Calu3 (cell line): ENCODE measurements at regions not wholly inside any gene's neighbourhood (a gene's known extent, or its start where the extent isn't known, plus 50 kb on each side); places are given as distances from the start of the nearest gene placed in this dataset.

Experiments used
- BruUV-seq: library from RNA; stranded (reverse); fragments of 400-500 nt; replicated peaks from 2 replicates; lab custom pipeline; 2021; lab: Mats Ljungman, UMichigan
- CTCF ChIA-PET: fragments of 300-600 bp; sonication (Branson Sonifier 250); formaldehyde crosslinking; loops from one replicate; lab custom pipeline; 2022; ENCODE audit warnings: antibody characterized with exemption; lab: Charles Lee
- DNase-seq: peaks from one replicate; pipeline ENCODE4 v3.0.0; 2022
- H3K27ac Mint-ChIP-seq: one replicate; pipeline ENCODE4 v1.8.0; 2022; ENCODE audit warnings: mixed read lengths; ENCODE audit not compliant: unreplicated experiment
- H3K27me3 Mint-ChIP-seq: one replicate; pipeline ENCODE4 v1.8.0; 2022; ENCODE audit warnings: mixed read lengths; ENCODE audit not compliant: unreplicated experiment
- H3K36me3 Mint-ChIP-seq: one replicate; pipeline ENCODE4 v1.8.0; 2022; ENCODE audit warnings: mild to moderate bottlenecking, moderate library complexity, mixed read lengths; ENCODE audit not compliant: insufficient read depth, unreplicated experiment
- H3K4me1 Mint-ChIP-seq: one replicate; pipeline ENCODE4 v1.8.0; 2022; ENCODE audit warnings: mild to moderate bottlenecking, low read depth, mixed read lengths; ENCODE audit not compliant: unreplicated experiment
- H3K4me3 Mint-ChIP-seq: one replicate; pipeline ENCODE4 v1.8.0; 2022; ENCODE audit warnings: mild to moderate bottlenecking, low read depth, moderate library complexity, mixed read lengths; ENCODE audit not compliant: unreplicated experiment
- H3K9me3 Mint-ChIP-seq: one replicate; pipeline ENCODE4 v1.8.0; 2022; ENCODE audit warnings: low read depth, mixed read lengths; ENCODE audit not compliant: unreplicated experiment
- intact Hi-C: fragments of 100-400 bp; cut with micrococcal nuclease; formaldehyde crosslinking; loops from one replicate; pipeline ENCODE4 v1.10.0; 2022; ENCODE audit not compliant: unreplicated experiment
- TF ChIP-seq, protein P1 (sequence below): fragments of 200-600 bp; IDR thresholded peaks from one replicate; pipeline ENCODE4 v1.8.0; 2022; ENCODE audit warnings: antibody characterized with exemption; ENCODE audit not compliant: unreplicated experiment

- TF ChIP-seq, protein P1, sequence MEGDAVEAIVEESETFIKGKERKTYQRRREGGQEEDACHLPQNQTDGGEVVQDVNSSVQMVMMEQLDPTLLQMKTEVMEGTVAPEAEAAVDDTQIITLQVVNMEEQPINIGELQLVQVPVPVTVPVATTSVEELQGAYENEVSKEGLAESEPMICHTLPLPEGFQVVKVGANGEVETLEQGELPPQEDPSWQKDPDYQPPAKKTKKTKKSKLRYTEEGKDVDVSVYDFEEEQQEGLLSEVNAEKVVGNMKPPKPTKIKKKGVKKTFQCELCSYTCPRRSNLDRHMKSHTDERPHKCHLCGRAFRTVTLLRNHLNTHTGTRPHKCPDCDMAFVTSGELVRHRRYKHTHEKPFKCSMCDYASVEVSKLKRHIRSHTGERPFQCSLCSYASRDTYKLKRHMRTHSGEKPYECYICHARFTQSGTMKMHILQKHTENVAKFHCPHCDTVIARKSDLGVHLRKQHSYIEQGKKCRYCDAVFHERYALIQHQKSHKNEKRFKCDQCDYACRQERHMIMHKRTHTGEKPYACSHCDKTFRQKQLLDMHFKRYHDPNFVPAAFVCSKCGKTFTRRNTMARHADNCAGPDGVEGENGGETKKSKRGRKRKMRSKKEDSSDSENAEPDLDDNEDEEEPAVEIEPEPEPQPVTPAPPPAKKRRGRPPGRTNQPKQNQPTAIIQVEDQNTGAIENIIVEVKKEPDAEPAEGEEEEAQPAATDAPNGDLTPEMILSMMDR = no peak
- no peaks in the 10 kb centered on the region for H3K36me3 Mint-ChIP-seq
- H3K9me3 Mint-ChIP-seq = peaks cover 22% of the 10 kb centered on the region
- H3K27ac Mint-ChIP-seq = no peak overlapping the region
- intact Hi-C loops = no loop called here
- CTCF ChIA-PET = no interaction called here
- no peak overlapping the region for H3K4me3 Mint-ChIP-seq
- H3K27me3 Mint-ChIP-seq = no peaks in the 10 kb centered on the region
- no TSS peak for BruUV-seq
- DNase-seq = no peak
- no peaks in the 10 kb centered on the region for H3K4me1 Mint-ChIP-seq
Observed at GRCh38 chr20:39535301-39535700, 573.2 kb downstream of the DHX35 start.

DNA sequence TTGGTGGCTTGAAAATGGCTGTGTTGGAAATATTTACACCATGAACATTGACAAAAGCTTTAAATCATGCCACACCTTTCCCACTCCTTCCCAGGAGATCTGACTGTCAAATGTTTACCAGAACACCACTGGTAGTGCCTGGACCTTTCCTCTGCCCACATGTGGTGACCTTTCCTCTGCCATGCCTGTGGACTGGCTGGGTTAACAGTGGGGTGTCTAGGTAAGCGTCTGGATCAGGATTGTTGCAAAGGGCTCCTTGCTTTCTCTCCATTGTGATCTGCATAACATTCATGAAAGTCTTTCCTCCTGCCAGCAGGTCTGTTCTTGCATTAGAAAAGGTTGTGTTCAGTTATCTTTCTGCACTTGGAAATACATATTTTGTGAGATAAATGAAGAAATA is 572.7 kb downstream of the DHX35 start:
- CTCF ChIA-PET = no interaction called here
- H3K4me1 Mint-ChIP-seq = no peaks in the 10 kb centered on the region
- BruUV-seq = no TSS peak
- TF ChIP-seq, protein P1 = no peak
- H3K36me3 Mint-ChIP-seq = no peaks in the 10 kb centered on the region
- no peak overlapping the region for H3K4me3 Mint-ChIP-seq
- H3K27me3 Mint-ChIP-seq = no peaks in the 10 kb centered on the region
- no peak overlapping the region for H3K27ac Mint-ChIP-seq
- DNase-seq = no peak
- intact Hi-C loops = no loop called here
- peaks cover 19% of the 10 kb centered on the region for H3K9me3 Mint-ChIP-seq

- Mint-ChIP-seq H3K27ac (no peak overlapping the region), H3K4me3 (no peak overlapping the region), H3K9me3 (peaks cover 17% of the 10 kb centered on the region), H3K4me1 (no peaks in the 10 kb centered on the region), H3K27me3 (no peaks in the 10 kb centered on the region), H3K36me3 (no peaks in the 10 kb centered on the region)
- TF ChIP-seq, protein P1 = no peak
- no peak for DNase-seq
- BruUV-seq = no TSS peak
- CTCF ChIA-PET = no interaction called here
- intact Hi-C loops = no loop called here
Observed at GRCh38 chr20:39533858-39534257, 571.7 kb downstream of the DHX35 start.

- intact Hi-C loops = no loop called here
- H3K36me3 Mint-ChIP-seq = no peaks in the 10 kb centered on the region
- H3K27me3 Mint-ChIP-seq = no peaks in the 10 kb centered on the region
- BruUV-seq = no TSS peak
- CTCF ChIA-PET = no interaction called here
- no peak for DNase-seq
- peaks cover 12% of the 10 kb centered on the region for H3K9me3 Mint-ChIP-seq
- no peaks in the 10 kb centered on the region for H3K4me1 Mint-ChIP-seq
- TF ChIP-seq, protein P1 = no peak
- H3K27ac Mint-ChIP-seq = no peak overlapping the region
- no peak overlapping the region for H3K4me3 Mint-ChIP-seq
Observed at GRCh38 chr20:39532205-39532604, 570.1 kb downstream of the DHX35 start.
